H9 (cell line): ENCODE measurements at regions not wholly inside any gene's neighbourhood (a gene's known extent, or its start where the extent isn't known, plus 50 kb on each side); places are given as distances from the start of the nearest gene placed in this dataset.

Experiments
- DNase-seq: peaks from one replicate; pipeline ENCODE4 v3.0.0-alpha.2; 2017
- H2AFZ ChIP-seq: one replicate; pipeline ENCODE4 v1.6.1; 2013; ENCODE audit warnings: mild to moderate bottlenecking, low read length, control low read depth, moderate library complexity
- H2AK5ac ChIP-seq: 2 replicates; pipeline ENCODE4 v1.6.1; 2013; ENCODE audit warnings: low read length, control low read depth, mixed read lengths; ENCODE audit not compliant: insufficient read length
- H2BK120ac ChIP-seq: one replicate; pipeline ENCODE4 v1.6.1; 2013; ENCODE audit warnings: low read depth, mild to moderate bottlenecking, low read length, control low read depth, inconsistent platforms; ENCODE audit not compliant: poor library complexity, severe bottlenecking
- H2BK12ac ChIP-seq: 2 replicates; pipeline ENCODE4 v1.6.1; 2013; ENCODE audit warnings: low read length, control low read depth, mixed read lengths, low read depth; ENCODE audit not compliant: insufficient read length
- H2BK15ac ChIP-seq: 2 replicates; pipeline ENCODE4 v1.6.1; 2013; ENCODE audit warnings: low read depth, low read length, control low read depth
- H2BK20ac ChIP-seq: one replicate; pipeline ENCODE4 v1.6.1; 2013; ENCODE audit warnings: low read depth, mild to moderate bottlenecking, low read length, control low read depth, inconsistent platforms; ENCODE audit not compliant: poor library complexity, severe bottlenecking
- H2BK5ac ChIP-seq: 2 replicates; pipeline ENCODE4 v1.6.1; 2013; ENCODE audit warnings: low read length, control low read depth, mixed read lengths; ENCODE audit not compliant: insufficient read length
- H3K14ac ChIP-seq: 2 replicates; pipeline ENCODE4 v1.6.1; 2013; ENCODE audit warnings: low read length, control low read depth; ENCODE audit not compliant: insufficient read depth
- H3K18ac ChIP-seq: 2 replicates; pipeline ENCODE4 v1.6.1; 2013; ENCODE audit warnings: low read depth, mild to moderate bottlenecking, mixed read lengths, low read length, control low read depth; ENCODE audit not compliant: insufficient read length
- H3K23ac ChIP-seq: 2 replicates; pipeline ENCODE4 v1.6.1; 2013; ENCODE audit warnings: low read length, control low read depth, mixed read lengths, low read depth; ENCODE audit not compliant: insufficient read length
- H3K23me2 ChIP-seq: 2 replicates; pipeline ENCODE4 v1.6.1; 2013; ENCODE audit warnings: low read depth, mild to moderate bottlenecking, mixed read lengths, low read length, control low read depth; ENCODE audit not compliant: insufficient read length, poor library complexity, severe bottlenecking
- H3K27ac ChIP-seq: 2 replicates; pipeline ENCODE4 v1.5.1; 2013; ENCODE audit warnings: low read length, control low read depth, mixed read lengths, low read depth; ENCODE audit not compliant: insufficient read length
- H3K27me3 ChIP-seq: 2 replicates; pipeline ENCODE4 v1.6.1; 2013; ENCODE audit warnings: low read length, control low read depth, inconsistent platforms; ENCODE audit not compliant: insufficient read depth
- H3K4ac ChIP-seq: 2 replicates; pipeline ENCODE4 v1.6.1; 2013; ENCODE audit warnings: low read depth, mild to moderate bottlenecking, control low read depth, inconsistent platforms, low read length, moderate library complexity
- H3K4me1 ChIP-seq: 2 replicates; pipeline ENCODE4 v1.6.1; 2013; ENCODE audit warnings: low read length, control low read depth, inconsistent platforms; ENCODE audit not compliant: insufficient read depth
- H3K4me2 ChIP-seq: 2 replicates; pipeline ENCODE4 v1.6.1; 2013; ENCODE audit warnings: low read length, control low read depth, mixed read lengths; ENCODE audit not compliant: insufficient read length, insufficient read depth
- H3K56ac ChIP-seq: 2 replicates; pipeline ENCODE4 v1.6.1; 2013; ENCODE audit warnings: low read depth, mild to moderate bottlenecking, mixed read lengths, low read length, control low read depth; ENCODE audit not compliant: insufficient read length
- H3K79me1 ChIP-seq: 2 replicates; pipeline ENCODE4 v1.6.1; 2013; ENCODE audit warnings: low read depth, mild to moderate bottlenecking, moderate library complexity, low read length, control low read depth, inconsistent platforms; ENCODE audit not compliant: insufficient read depth, poor library complexity, severe bottlenecking
- H3K79me2 ChIP-seq: 2 replicates; pipeline ENCODE4 v1.6.1; 2013; ENCODE audit warnings: low read length, control low read depth, inconsistent platforms; ENCODE audit not compliant: insufficient read depth
- H3K9ac ChIP-seq: 2 replicates; pipeline ENCODE4 v1.6.1; 2013; ENCODE audit warnings: low read length, control low read depth, mixed read lengths; ENCODE audit not compliant: insufficient read length; ENCODE audit errors: extremely low read depth
- H3K9me3 ChIP-seq: one replicate; pipeline ENCODE4 v1.6.1; 2013; ENCODE audit warnings: low read depth, low read length, inconsistent platforms; ENCODE audit not compliant: control insufficient read depth
- H3T11ph ChIP-seq: one replicate; pipeline ENCODE4 v1.6.1; 2013; ENCODE audit warnings: mild to moderate bottlenecking, low read length, control low read depth, inconsistent platforms
- H4K20me1 ChIP-seq: one replicate; pipeline ENCODE4 v1.6.1; 2013; ENCODE audit not compliant: control insufficient read depth, insufficient read length, insufficient read depth
- H4K5ac ChIP-seq: 2 replicates; pipeline ENCODE4 v1.6.1; 2013; ENCODE audit warnings: low read depth, mild to moderate bottlenecking, mixed read lengths, low read length, control low read depth; ENCODE audit not compliant: insufficient read length
- H4K8ac ChIP-seq: replicated peaks from 2 replicates; pipeline ENCODE4 v1.6.1; 2013; ENCODE audit warnings: low read length, control low read depth, mixed read lengths, low read depth; ENCODE audit not compliant: insufficient read length
- H4K91ac ChIP-seq: 2 replicates; pipeline ENCODE4 v1.6.1; 2013; ENCODE audit warnings: low read depth, mild to moderate bottlenecking, moderate library complexity, mixed read lengths, low read length, control low read depth; ENCODE audit not compliant: insufficient read length
- H3K27ac Mint-ChIP-seq, 3 experiments: 2 replicates in 2 of 3; 3 replicates in 1 of 3; pipeline ENCODE4 v1.8.0; 2020 to 2021; ENCODE audit warnings: mixed read lengths in 3 of 3, mild to moderate bottlenecking in 1 of 3, moderate library complexity in 1 of 3
- H3K27me3 Mint-ChIP-seq: 2 replicates; pipeline ENCODE4 v1.8.0; 2021; ENCODE audit warnings: low read depth, mild to moderate bottlenecking, moderate library complexity, mixed read lengths
- H3K36me3 Mint-ChIP-seq, 3 experiments: 2 replicates in 2 of 3; 3 replicates in 1 of 3; pipeline ENCODE4 v1.8.0; 2020 to 2021; ENCODE audit warnings: low read depth in 3 of 3, mixed read lengths in 3 of 3; ENCODE audit not compliant: insufficient read depth in 1 of 3
- H3K4me1 Mint-ChIP-seq, 2 experiments: 2 replicates each; pipeline ENCODE4 v1.8.0; 2020; ENCODE audit warnings: mixed read lengths in 2 of 2
- H3K4me3 Mint-ChIP-seq, 2 experiments: 2 replicates in 1 of 2; 3 replicates in 1 of 2; pipeline ENCODE4 v1.8.0; 2020 to 2021; ENCODE audit warnings: mild to moderate bottlenecking in 2 of 2, mixed read lengths in 2 of 2, moderate library complexity in 1 of 2
- H3K9me3 Mint-ChIP-seq, 2 experiments: 2 replicates in 1 of 2; 3 replicates in 1 of 2; pipeline ENCODE4 v1.8.0; 2020; ENCODE audit warnings: mild to moderate bottlenecking in 2 of 2, mixed read lengths in 2 of 2, moderate library complexity in 1 of 2
- CTCF ChIP-seq: fragments of 200-600 bp; sonication (generic); conservative IDR thresholded peaks from 3 replicates; pipeline ENCODE4 v1.8.0; 2021; ENCODE audit warnings: antibody characterized with exemption, mild to moderate bottlenecking
- WGBS: extraction: QIAGEN DNeasy Blood & Tissue Kit; methylation state at CpG from one replicate; pipeline ENCODE4 v1.1.7; 2013; ENCODE audit warnings: missing lambda C conversion rate, low lambda C conversion rate, mixed read lengths; ENCODE audit not compliant: insufficient read length; ENCODE audit errors: extremely low coverage; 5-methylcytosine and 5-hydroxymethylcytosine counted together

- H3K14ac ChIP-seq: no peak overlapping the region
- H3K79me2 ChIP-seq: no peaks in the 10 kb centered on the region
- no peaks in the 10 kb centered on the region for H3K27me3 ChIP-seq
- no peak overlapping the region for H2BK15ac ChIP-seq
- H2BK5ac ChIP-seq: no peak overlapping the region
- TF ChIP-seq CTCF: no peak
- H3T11ph ChIP-seq: no peak overlapping the region
- no peak overlapping the region for H2AK5ac ChIP-seq
- H4K5ac ChIP-seq: no peak overlapping the region
- H4K20me1 ChIP-seq: no peaks in the 10 kb centered on the region
- H4K91ac ChIP-seq: no peak overlapping the region
- no peak for DNase-seq
- no peak overlapping the region for H2AFZ ChIP-seq
- no peak overlapping the region for H3K27ac ChIP-seq
- Mint-ChIP-seq H3K4me1 (peaks cover 8 to 9% of the 10 kb centered on the region in 2 experiments), H3K27me3 (no peaks in the 10 kb centered on the region), H3K9me3 (peaks cover 0 to 2% of the 10 kb centered on the region in 2 experiments; a peak in 2 of 5 replicates), H3K4me3 (no peak overlapping the region), H3K36me3 (peaks cover 3 to 9% (median 5%) of the 10 kb centered on the region in 3 experiments; a peak in 4 of 7 replicates), H3K27ac (peak overlapping the region in 1 of 3 experiments; percentile 56; a peak in 1 of 7 replicates)
- no peak overlapping the region for H3K4me2 ChIP-seq
- WGBS: no CpG with 5 or more reads among the region's 41 CpGs
- no peaks in the 10 kb centered on the region for H3K79me1 ChIP-seq
- H3K23me2 ChIP-seq: no peaks in the 10 kb centered on the region
- no peak overlapping the region for H2BK12ac ChIP-seq
- no peak overlapping the region for H3K18ac ChIP-seq
- H3K4me1 ChIP-seq: no peaks in the 10 kb centered on the region
- no peak overlapping the region for H3K56ac ChIP-seq
- H3K9ac ChIP-seq: no peak overlapping the region
- no peak overlapping the region for H2BK20ac ChIP-seq
- no peak overlapping the region for H2BK120ac ChIP-seq
- H3K23ac ChIP-seq: no peak overlapping the region
- no peak overlapping the region for H4K8ac ChIP-seq
- H3K4ac ChIP-seq: no peak overlapping the region
- no peaks in the 10 kb centered on the region for H3K9me3 ChIP-seq
These were observed 128.4 kb upstream of the FAM98A start for GRCh38 chr2:33727361-33728032.
